ENCODE measurements at regions not wholly inside any gene's neighbourhood (a gene's known extent, or its start where the extent isn't known, plus 50 kb on each side); places are given as distances from the start of the nearest gene placed in this dataset.

GRCh38 chr10:33758299-33758698, 423.8 kb upstream of the NRP1 start:
- TF ChIP-seq CTCF (IDR thresholded peaks at IDR 0.05) (no peak), EZH2 (IDR thresholded peaks at IDR 0.05; ENCODE audit: borderline replicate concordance, insufficient read depth, low read depth, low read length, poor library complexity, severe bottlenecking) (no peak)

All from B cell (primary cell).